GM19351 (cell line): ENCODE measurements at regions not wholly inside any gene's neighbourhood (a gene's known extent, or its start where the extent isn't known, plus 50 kb on each side); places are given as distances from the start of the nearest gene placed in this dataset.

Experiments
- ATAC-seq: cut with Tn5 transposase; IDR thresholded peaks from one replicate; pipeline ENCODE4 v1.9.1; 2021; ENCODE audit warnings: mild to moderate bottlenecking, moderate library complexity; ENCODE audit not compliant: unreplicated experiment

GRCh38 chr10:44042075-44042770, 342.7 kb downstream of the CXCL12 start:
- no peak for ATAC-seq

GRCh38 chr10:44039599-44039998, 345.3 kb downstream of the CXCL12 start:
- no peak for ATAC-seq

- ATAC-seq, result no peak
These were observed 348.5 kb downstream of the CXCL12 start for GRCh38 chr10:44036425-44036824.

GRCh38 chr10:44035474-44036197, 349.3 kb downstream of the CXCL12 start:
- ATAC-seq, result no peak

DNA sequence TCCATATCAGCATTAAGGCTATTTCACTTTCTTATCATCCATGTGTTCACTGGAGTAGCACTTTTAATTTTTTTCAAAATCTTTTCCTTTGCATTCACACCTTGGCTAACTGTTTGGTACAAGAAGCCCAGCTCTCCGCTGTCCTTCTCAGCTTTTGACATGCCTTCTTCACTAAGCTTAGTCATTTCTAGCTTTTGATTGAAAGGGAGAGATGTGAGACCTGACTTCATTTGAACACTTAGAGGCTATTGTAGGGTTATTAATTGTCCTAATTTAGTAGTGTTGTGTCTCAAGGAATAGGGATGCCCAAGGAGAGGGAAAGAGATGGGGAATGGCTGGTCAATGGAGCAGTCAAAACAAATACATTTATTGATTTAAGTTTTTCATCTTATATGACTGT, 350.0 kb downstream of the CXCL12 start:
- no peak for ATAC-seq

GRCh38 chr10:44033008-44033407, 351.9 kb downstream of the CXCL12 start:
- no peak for ATAC-seq

DNA sequence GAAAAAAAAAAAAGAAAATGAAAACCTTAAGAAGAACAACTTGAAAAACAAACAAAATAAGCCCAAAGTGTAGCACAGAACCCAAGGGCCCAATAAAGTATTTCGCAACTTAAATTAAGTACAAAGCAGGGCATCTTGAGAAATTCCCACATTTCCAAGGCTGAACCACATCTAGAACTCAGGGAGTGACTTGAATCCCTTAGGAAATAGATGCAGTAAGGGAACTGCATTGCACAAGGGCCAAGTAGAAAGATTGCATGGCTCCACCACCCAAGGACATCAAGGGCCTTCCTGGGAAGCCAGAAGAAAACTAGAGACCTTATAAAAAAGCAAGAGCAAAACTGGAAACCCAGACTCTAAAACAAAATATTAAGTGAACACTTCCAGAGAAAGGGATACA, 352.7 kb downstream of the CXCL12 start:
- ATAC-seq, result no peak

DNA sequence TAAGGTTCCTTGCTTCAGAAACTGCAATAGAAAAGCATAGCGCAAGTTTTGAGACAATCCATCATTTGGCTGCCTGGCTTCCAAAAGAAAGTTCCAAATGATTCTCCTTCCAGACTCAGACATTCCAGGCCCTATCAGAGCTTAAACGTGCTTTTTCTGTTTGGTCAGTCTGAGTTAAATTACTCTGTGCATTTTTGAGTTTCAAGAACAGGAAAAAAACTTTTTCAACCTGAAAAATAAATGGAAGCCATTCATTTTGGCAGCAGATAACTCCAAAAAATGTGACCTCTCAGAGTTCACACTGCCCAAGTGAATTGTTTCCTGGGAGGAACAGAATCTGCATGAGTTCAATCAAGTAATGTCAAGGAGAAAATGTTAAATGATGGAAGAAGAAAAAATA, 354.2 kb downstream of the CXCL12 start:
- ATAC-seq, result no peak

DNA sequence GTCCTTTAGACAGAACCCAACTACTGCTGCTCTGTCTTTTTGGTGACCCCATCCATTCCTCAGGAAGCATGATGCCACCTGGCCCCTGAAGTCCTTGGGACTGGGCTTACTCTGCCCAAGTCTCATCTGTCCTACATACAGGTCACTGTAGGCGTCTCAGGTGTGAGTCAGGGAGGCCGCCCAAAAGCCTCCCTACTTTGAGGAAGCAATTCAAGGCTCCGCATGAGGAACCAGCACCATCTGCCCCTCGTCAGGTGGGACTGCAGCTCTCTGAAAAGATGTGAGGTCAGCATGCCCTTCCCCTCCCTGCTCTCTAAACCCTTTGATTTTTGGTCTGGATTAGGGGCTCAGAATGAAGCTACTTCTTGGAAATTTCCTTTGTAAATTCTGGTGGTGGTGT, 354.8 kb downstream of the CXCL12 start:
- ATAC-seq, result peak; percentile 98

DNA sequence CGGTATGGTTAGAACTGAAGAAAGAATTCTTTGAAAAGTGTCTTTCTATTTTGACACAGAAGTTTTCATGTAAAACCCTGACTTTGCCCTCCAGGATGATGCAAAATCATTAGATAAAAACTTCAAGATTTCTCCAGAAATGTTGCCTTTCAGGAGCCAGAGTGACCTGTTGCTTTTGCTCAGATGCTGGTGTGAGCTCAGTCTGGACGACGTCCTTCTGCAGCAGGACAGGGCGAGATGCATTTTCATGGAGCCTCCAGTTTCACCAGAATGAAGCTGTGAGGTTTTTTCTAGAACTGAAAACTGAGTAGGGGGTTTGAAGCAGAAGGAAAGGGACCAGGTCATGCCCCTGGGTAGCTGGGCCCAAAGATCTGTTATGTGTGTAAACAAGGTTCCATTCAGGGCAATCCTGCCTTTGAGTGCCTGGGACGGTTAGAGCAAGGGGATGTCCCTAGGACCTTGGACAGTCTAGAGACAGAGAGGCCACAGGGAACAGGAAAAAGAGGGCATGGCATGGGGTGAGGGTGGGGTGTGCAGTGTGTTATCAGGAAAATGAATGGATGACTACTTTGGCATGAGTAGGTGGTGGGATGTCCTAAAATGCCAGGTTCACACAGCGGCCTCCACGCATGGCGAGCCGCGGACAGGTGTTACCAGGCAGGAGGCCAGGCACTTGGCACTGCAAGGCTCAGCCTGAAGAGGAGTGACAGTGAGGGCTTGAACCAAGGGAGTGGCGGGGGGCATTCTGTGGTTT, 356.3 kb downstream of the CXCL12 start:
- ATAC-seq, result no peak

- no peak for ATAC-seq
These were observed 360.4 kb downstream of the CXCL12 start for GRCh38 chr10:44024356-44025116.

DNA sequence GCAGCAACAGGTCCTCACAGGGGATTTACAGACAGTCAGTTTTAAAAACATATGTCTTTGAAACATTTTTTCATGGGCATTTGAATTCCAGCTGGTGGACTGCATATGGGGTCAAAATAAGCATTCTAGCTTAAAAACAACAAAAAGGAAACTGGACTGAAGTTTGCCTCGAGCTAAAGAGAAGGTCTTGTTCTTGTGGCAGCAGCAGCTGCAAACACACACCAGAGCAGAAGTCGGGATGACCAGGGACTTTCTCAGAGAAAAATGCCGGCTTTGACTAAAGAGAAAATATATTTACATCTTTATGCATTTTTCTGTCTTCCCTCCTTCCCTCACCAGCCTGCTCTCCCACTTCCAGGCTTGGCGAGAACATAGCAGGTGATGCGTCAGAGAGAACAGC, 361.4 kb downstream of the CXCL12 start:
- no peak for ATAC-seq

DNA sequence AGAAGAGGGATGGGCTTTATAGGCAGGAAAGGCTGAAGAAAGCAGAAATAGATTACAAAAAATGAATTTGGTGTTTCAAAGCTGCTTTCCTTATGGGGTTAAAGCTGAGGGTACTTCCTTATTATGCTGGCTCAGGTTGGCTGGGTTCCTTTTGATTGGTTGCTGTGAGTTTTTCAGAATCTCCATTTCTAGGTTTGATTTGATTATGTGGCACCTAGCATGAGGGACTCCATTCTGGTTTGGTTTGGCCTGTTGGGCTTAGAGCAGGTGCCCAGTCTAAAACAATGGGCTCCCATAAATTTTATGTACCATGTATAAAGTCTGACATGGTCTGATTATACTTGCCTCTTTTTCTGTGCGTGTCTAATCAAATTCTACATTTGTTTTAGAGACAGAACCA, 362.7 kb downstream of the CXCL12 start:
- no peak for ATAC-seq

DNA sequence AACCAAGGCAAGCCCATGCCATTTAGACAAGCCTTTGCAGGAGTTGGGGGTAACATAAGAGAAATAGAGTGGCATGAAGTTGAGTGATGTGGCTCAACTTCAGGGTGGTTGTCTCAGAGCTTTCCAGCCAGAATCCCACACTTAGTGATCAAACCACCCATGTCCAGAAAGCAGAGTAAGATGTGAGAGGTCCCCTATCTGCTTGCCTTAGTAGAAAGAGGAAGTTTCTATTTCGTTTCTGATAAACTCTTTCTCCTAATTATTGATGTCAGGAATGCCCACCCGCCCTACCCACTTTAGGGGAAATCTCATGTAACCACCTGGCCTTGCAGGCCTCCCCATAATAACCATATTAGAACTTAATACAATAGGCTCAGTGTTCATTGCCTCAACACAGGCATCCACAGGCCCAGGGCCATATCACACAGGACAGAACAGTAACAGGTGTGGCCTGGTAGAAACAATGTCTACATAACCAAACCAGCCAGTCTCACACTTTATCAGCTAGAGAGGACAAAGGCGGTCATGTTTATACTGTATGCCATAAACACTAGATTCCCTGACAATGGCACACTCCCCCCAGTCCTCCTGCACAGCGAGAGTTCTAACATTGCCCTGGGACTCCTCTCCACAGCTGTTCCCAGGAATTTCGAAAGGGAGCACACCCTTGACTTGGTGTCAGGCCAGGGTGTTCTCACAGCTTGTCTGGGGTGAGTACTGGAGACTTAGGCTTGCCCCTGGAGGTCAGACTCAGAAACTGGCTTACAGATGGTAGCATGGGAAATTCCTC, 364.4 kb downstream of the CXCL12 start:
- ATAC-seq, result no peak

DNA sequence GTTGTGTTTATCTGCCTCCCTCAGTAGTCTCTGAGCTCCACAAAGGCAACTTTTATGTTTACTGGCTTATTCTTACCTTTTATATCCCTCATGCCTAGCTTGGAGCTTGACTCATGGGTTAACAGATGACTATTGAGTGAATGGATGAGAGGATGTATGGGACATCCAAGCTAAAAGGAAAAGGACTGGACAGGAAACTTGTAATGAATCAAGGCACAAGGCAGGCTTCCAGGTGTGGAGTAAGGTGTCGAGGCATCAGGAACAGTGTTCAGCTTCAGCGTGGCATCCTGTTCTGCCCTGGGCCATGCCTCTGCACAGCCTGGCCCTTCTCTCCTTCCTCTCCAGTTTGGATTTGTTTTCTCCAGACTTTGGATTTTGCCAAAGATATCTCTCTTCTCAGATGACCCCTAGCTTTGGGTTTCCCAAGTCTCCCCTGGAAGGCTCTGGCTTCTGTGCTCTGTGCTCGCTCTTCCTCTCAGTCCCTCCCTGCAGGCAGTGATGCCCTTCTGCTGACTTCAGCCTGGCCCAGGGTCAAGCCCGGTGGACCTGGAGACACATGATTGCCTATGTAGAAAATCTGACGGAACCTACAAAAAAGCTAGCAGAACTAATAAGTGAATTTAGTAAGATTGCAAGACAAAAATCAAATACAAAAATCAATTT, 367.3 kb downstream of the CXCL12 start:
- ATAC-seq, result no peak

GRCh38 chr10:44016589-44017482, 368.1 kb downstream of the CXCL12 start:
- ATAC-seq, result no peak

GRCh38 chr10:44015702-44016500, 367.2 kb upstream of the ZNF32 start:
- no peak for ATAC-seq

DNA sequence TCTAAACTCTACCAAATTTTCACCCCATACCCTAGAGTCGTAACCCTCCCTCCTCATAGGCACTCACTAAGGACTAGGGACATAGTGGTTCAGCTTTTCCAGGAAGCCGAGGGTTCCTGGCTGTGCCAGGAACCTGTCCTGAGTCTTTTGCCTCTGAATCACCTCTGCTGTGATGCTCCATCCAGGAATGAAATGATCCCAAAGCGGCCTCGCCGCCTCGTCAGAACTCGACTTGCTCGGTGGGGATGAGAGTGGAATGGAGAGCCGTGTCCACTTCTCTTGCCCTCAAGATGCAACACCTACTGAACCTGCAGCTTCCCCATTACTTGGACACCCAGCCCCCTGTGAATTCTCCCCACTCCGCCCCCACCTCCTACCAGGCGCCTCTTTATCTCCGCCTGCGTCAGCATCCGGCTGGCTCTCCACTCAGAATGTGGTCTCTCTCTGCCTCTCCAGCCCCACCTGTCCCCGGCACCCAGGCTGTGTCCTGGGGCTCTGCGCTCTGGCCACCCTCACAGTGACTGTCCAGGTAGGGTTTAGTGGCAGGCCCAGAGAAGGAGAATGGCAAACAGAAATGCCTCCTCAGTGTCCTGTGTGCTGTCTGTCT, 366.1 kb upstream of the ZNF32 start:
- ATAC-seq, result no peak
